Spleen (tissue), 7 donors: ENCODE measurements at regions not wholly inside any gene's neighbourhood (a gene's known extent, or its start where the extent isn't known, plus 50 kb on each side); places are given as distances from the start of the nearest gene placed in this dataset.

Experiments
- POLR2A ChIP-seq, 3 donors: fragments of 450-650 bp; IDR thresholded peaks; one replicate each; pipeline ENCODE4 v1.5.1; 2017; ENCODE audit warnings: antibody characterized with exemption in 3 of 3, mild to moderate bottlenecking in 1 of 3
- POLR2AphosphoS5 ChIP-seq, 3 donors: sonication (generic); formaldehyde crosslinking; IDR thresholded peaks; one replicate each; pipeline ENCODE4 v1.5.1; 2017; ENCODE audit warnings: antibody characterized with exemption in 3 of 3
- TF ChIP-seq, protein P1 (sequence below), 11 experiments: fragments of 200-600 bp in 7 of 11; fragments of 450-650 bp in 4 of 11; sonication (generic) in 4 of 11; IDR thresholded peaks in 8 of 11; conservative IDR thresholded peaks in 3 of 11; 1 replicate in 7 of 11; 2 replicates in 4 of 11; pipeline versions ENCODE4 v1.4.0 to v1.8.0; 2016 to 2021; ENCODE audit warnings: antibody characterized with exemption in 11 of 11, inconsistent platforms in 4 of 11, mild to moderate bottlenecking in 1 of 11
- donor health status: DM: no; HTN: no; CAD: no; lungs with moderate emphysema.
- donor health status: DM: no; HTN: no; CAD: no.
- donor health status: DM: no; HTN: no; CAD: no.

DNA sequence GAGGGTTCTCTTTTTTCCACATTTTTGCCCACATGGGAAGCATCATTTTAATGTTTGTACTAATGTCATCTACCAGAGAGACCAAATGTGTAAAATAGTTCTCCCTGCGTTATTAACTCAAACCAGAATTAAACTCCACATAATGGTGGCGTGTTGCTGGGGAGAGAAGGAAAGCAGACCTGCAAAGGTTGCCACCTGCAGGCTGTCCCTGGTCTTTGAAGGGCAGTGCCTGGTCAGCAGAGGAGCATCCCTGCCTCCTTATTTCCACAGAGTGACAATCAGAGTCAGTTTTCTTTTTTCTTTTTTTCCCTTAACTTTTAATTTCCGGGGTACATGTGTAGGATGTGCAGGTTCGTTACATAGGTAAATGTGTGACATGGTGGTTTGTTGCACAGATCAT lies 214.5 kb downstream of the TBX18 start:
- TF ChIP-seq, protein P1, sequence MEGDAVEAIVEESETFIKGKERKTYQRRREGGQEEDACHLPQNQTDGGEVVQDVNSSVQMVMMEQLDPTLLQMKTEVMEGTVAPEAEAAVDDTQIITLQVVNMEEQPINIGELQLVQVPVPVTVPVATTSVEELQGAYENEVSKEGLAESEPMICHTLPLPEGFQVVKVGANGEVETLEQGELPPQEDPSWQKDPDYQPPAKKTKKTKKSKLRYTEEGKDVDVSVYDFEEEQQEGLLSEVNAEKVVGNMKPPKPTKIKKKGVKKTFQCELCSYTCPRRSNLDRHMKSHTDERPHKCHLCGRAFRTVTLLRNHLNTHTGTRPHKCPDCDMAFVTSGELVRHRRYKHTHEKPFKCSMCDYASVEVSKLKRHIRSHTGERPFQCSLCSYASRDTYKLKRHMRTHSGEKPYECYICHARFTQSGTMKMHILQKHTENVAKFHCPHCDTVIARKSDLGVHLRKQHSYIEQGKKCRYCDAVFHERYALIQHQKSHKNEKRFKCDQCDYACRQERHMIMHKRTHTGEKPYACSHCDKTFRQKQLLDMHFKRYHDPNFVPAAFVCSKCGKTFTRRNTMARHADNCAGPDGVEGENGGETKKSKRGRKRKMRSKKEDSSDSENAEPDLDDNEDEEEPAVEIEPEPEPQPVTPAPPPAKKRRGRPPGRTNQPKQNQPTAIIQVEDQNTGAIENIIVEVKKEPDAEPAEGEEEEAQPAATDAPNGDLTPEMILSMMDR (IDR thresholded peaks at IDR 0.05 in 8 of 11, conservative IDR thresholded peaks at IDR 0.05 in 3 of 11), result no peak
- TF ChIP-seq POLR2A (IDR thresholded peaks at IDR 0.05) (no peak), POLR2AphosphoS5 (IDR thresholded peaks at IDR 0.05) (no peak)
